Mammary epithelial cell (primary cell): ENCODE measurements at regions not wholly inside any gene's neighbourhood (a gene's known extent, or its start where the extent isn't known, plus 50 kb on each side); places are given as distances from the start of the nearest gene placed in this dataset.

Experiments used
- EZH2 ChIP-seq: IDR thresholded peaks from 2 replicates; pipeline ENCODE4 v1.6.1; 2012; ENCODE audit warnings: low read length, inconsistent platforms, borderline replicate concordance
- TF ChIP-seq, protein P1 (sequence below), 2 donors: IDR thresholded peaks in 1 of 2; conservative IDR thresholded peaks in 1 of 2; 2 replicates each; pipeline ENCODE4 v1.5.1; 2011 to 2012; ENCODE audit warnings: inconsistent platforms in 2 of 2, low read length in 2 of 2, mild to moderate bottlenecking in 2 of 2, control low read depth in 1 of 2, low read depth in 1 of 2; ENCODE audit not compliant: insufficient read depth in 1 of 2; ENCODE audit errors: extremely low read depth in 1 of 2

DNA sequence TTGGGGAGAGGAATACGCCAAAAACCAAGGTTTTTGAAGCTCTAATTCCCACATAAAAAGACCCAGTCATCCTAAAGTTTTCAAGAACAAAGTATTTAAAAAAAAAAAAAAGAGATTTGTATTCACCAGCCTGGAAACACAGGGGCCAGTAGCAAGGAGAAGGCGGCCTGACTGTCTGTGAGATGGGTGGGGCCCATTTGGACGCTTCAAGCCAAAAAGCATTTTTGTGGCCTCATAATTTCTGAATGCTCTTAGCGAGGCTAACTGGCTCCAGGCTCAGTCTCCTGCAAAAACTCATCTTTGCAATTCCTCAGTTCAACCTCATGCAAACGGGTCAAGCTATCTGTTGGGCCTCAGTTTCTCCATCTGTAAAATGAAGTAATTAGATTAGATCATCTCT lies 514.1 kb downstream of the MED13L start:
- TF ChIP-seq, protein P1, sequence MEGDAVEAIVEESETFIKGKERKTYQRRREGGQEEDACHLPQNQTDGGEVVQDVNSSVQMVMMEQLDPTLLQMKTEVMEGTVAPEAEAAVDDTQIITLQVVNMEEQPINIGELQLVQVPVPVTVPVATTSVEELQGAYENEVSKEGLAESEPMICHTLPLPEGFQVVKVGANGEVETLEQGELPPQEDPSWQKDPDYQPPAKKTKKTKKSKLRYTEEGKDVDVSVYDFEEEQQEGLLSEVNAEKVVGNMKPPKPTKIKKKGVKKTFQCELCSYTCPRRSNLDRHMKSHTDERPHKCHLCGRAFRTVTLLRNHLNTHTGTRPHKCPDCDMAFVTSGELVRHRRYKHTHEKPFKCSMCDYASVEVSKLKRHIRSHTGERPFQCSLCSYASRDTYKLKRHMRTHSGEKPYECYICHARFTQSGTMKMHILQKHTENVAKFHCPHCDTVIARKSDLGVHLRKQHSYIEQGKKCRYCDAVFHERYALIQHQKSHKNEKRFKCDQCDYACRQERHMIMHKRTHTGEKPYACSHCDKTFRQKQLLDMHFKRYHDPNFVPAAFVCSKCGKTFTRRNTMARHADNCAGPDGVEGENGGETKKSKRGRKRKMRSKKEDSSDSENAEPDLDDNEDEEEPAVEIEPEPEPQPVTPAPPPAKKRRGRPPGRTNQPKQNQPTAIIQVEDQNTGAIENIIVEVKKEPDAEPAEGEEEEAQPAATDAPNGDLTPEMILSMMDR (conservative IDR thresholded peaks at IDR 0.05 in 1 of 2, IDR thresholded peaks at IDR 0.05 in 1 of 2; ENCODE audit: extremely low read depth in 1 of 2, insufficient read depth in 1 of 2, low read depth in 1 of 2, low read length in 2 of 2): no peak
- TF ChIP-seq EZH2: no peak
